ENCODE measurements at regions not wholly inside any gene's neighbourhood (a gene's known extent, or its start where the extent isn't known, plus 50 kb on each side); places are given as distances from the start of the nearest gene placed in this dataset.
A peak's percentile ranks its signal among the peaks of the same experiment; 100 is the strongest.

GRCh38 chr1:198809247-198809646, 170.4 kb downstream of the PTPRC start:
- no peaks in the 10 kb centered on the region for H3K36me3 Mint-ChIP-seq
- H3K4me1 Mint-ChIP-seq, result no peaks in the 10 kb centered on the region
- no peak overlapping the region for H3K27ac Mint-ChIP-seq
- ATAC-seq (ENCODE audit: low read depth) (no peak), DNase-seq (ENCODE audit: low spot score in 2 of 2) (no peak)
- H3K9me3 Mint-ChIP-seq, result peaks cover 3% of the 10 kb centered on the region
- peaks cover 7% of the 10 kb centered on the region for H3K27me3 Mint-ChIP-seq
- H3K4me3 Mint-ChIP-seq, result no peak overlapping the region

GRCh38 chr1:198811449-198811848, 172.6 kb downstream of the PTPRC start:
- Mint-ChIP-seq H3K9me3 (peaks cover 12% of the 10 kb centered on the region), H3K4me3 (no peak overlapping the region), H3K27me3 (peaks cover 7% of the 10 kb centered on the region), H3K4me1 (no peaks in the 10 kb centered on the region), H3K36me3 (peaks cover 2% of the 10 kb centered on the region), H3K27ac (no peak overlapping the region)
- DNase-seq (ENCODE audit: low spot score in 2 of 2) (no peak), ATAC-seq (ENCODE audit: low read depth) (no peak)

- Mint-ChIP-seq H3K4me3 (no peak overlapping the region), H3K4me1 (no peaks in the 10 kb centered on the region), H3K27me3 (peaks cover 7% of the 10 kb centered on the region), H3K9me3 (no peaks in the 10 kb centered on the region), H3K27ac (no peak overlapping the region), H3K36me3 (no peaks in the 10 kb centered on the region)
- DNase-seq (ENCODE audit: low spot score in 2 of 2), result no peak
- ATAC-seq (ENCODE audit: low read depth), result no peak
Measured at GRCh38 chr1:198823626-198824025, 184.8 kb downstream of the PTPRC start.

GRCh38 chr1:198825254-198825653, 186.4 kb downstream of the PTPRC start:
- H3K4me3 Mint-ChIP-seq, result no peak overlapping the region
- no peak overlapping the region for H3K27ac Mint-ChIP-seq
- ATAC-seq (ENCODE audit: low read depth), result no peak
- H3K4me1 Mint-ChIP-seq, result no peaks in the 10 kb centered on the region
- H3K27me3 Mint-ChIP-seq, result peaks cover 7% of the 10 kb centered on the region
- no peak for DNase-seq (ENCODE audit: low spot score in 2 of 2)
- H3K36me3 Mint-ChIP-seq, result no peaks in the 10 kb centered on the region
- no peaks in the 10 kb centered on the region for H3K9me3 Mint-ChIP-seq

- Mint-ChIP-seq H3K36me3 (no peaks in the 10 kb centered on the region), H3K9me3 (no peaks in the 10 kb centered on the region), H3K4me3 (no peak overlapping the region), H3K4me1 (peaks cover 2% of the 10 kb centered on the region), H3K27me3 (peaks cover 8% of the 10 kb centered on the region), H3K27ac (no peak overlapping the region)
- DNase-seq (ENCODE audit: low spot score in 2 of 2) (no peak), ATAC-seq (ENCODE audit: low read depth) (no peak)
Measured at GRCh38 chr1:198829356-198829755, 190.5 kb downstream of the PTPRC start.

GRCh38 chr1:198829944-198830343, 191.1 kb downstream of the PTPRC start:
- H3K4me3 Mint-ChIP-seq, result no peak overlapping the region
- ATAC-seq (ENCODE audit: low read depth) (no peak), DNase-seq (ENCODE audit: low spot score in 2 of 2) (no peak)
- H3K4me1 Mint-ChIP-seq, result peaks cover 2% of the 10 kb centered on the region
- peaks cover 7% of the 10 kb centered on the region for H3K27me3 Mint-ChIP-seq
- no peaks in the 10 kb centered on the region for H3K9me3 Mint-ChIP-seq
- no peaks in the 10 kb centered on the region for H3K36me3 Mint-ChIP-seq
- no peak overlapping the region for H3K27ac Mint-ChIP-seq

GRCh38 chr1:198830412-198830811, 191.6 kb downstream of the PTPRC start:
- Mint-ChIP-seq H3K4me3 (no peak overlapping the region), H3K27ac (no peak overlapping the region), H3K4me1 (peaks cover 2% of the 10 kb centered on the region), H3K36me3 (no peaks in the 10 kb centered on the region), H3K9me3 (no peaks in the 10 kb centered on the region), H3K27me3 (peaks cover 9% of the 10 kb centered on the region)
- DNase-seq (ENCODE audit: low spot score in 2 of 2) (no peak), ATAC-seq (ENCODE audit: low read depth) (no peak)

- no peaks in the 10 kb centered on the region for H3K9me3 Mint-ChIP-seq
- H3K36me3 Mint-ChIP-seq, result no peaks in the 10 kb centered on the region
- no peak overlapping the region for H3K27ac Mint-ChIP-seq
- DNase-seq (ENCODE audit: low spot score in 2 of 2), result no peak
- ATAC-seq (ENCODE audit: low read depth), result no peak
- H3K4me3 Mint-ChIP-seq, result no peak overlapping the region
- H3K27me3 Mint-ChIP-seq, result peaks cover 5% of the 10 kb centered on the region
- H3K4me1 Mint-ChIP-seq, result peaks cover 2% of the 10 kb centered on the region
Measured at GRCh38 chr1:198833706-198834503, 195.1 kb downstream of the PTPRC start.

- H3K27ac Mint-ChIP-seq, result no peak overlapping the region
- peaks cover 3% of the 10 kb centered on the region for H3K4me1 Mint-ChIP-seq
- H3K9me3 Mint-ChIP-seq, result no peaks in the 10 kb centered on the region
- peaks cover 5% of the 10 kb centered on the region for H3K27me3 Mint-ChIP-seq
- peak; percentile 27 for ATAC-seq (ENCODE audit: low read depth)
- H3K36me3 Mint-ChIP-seq, result no peaks in the 10 kb centered on the region
- no peak overlapping the region for H3K4me3 Mint-ChIP-seq
- no peak for DNase-seq (ENCODE audit: low spot score in 2 of 2)
Measured at GRCh38 chr1:198837278-198838021, 198.6 kb downstream of the PTPRC start.

GRCh38 chr1:198838022-198838342, 199.1 kb downstream of the PTPRC start:
- H3K4me1 Mint-ChIP-seq, result peaks cover 3% of the 10 kb centered on the region

GRCh38 chr1:198841477-198841876, 202.6 kb downstream of the PTPRC start:
- peaks cover 3% of the 10 kb centered on the region for H3K4me1 Mint-ChIP-seq
- DNase-seq (ENCODE audit: low spot score in 2 of 2), result no peak

More at GRCh38 chr1:198838022-198838342, 199.1 kb downstream of the PTPRC start:
- Mint-ChIP-seq H3K27ac (no peak overlapping the region), H3K9me3 (no peaks in the 10 kb centered on the region), H3K4me3 (no peak overlapping the region), H3K27me3 (peaks cover 5% of the 10 kb centered on the region), H3K36me3 (no peaks in the 10 kb centered on the region)
- ATAC-seq (ENCODE audit: low read depth) (no peak), DNase-seq (ENCODE audit: low spot score in 2 of 2) (no peak)

GRCh38 chr1:198842686-198843085, 203.8 kb downstream of the PTPRC start:
- DNase-seq (ENCODE audit: low spot score in 2 of 2), result no peak
- ATAC-seq (ENCODE audit: low read depth), result no peak
- Mint-ChIP-seq H3K27ac (no peak overlapping the region), H3K36me3 (no peaks in the 10 kb centered on the region), H3K9me3 (no peaks in the 10 kb centered on the region), H3K27me3 (no peaks in the 10 kb centered on the region), H3K4me3 (no peak overlapping the region), H3K4me1 (peaks cover 3% of the 10 kb centered on the region)

More at GRCh38 chr1:198841477-198841876, 202.6 kb downstream of the PTPRC start:
- ATAC-seq (ENCODE audit: low read depth), result no peak
- no peak overlapping the region for H3K4me3 Mint-ChIP-seq
- no peaks in the 10 kb centered on the region for H3K27me3 Mint-ChIP-seq
- no peaks in the 10 kb centered on the region for H3K36me3 Mint-ChIP-seq
- no peaks in the 10 kb centered on the region for H3K9me3 Mint-ChIP-seq
- H3K27ac Mint-ChIP-seq, result no peak overlapping the region

GRCh38 chr1:198845271-198845670, 206.4 kb downstream of the PTPRC start:
- Mint-ChIP-seq H3K27me3 (no peaks in the 10 kb centered on the region), H3K27ac (no peak overlapping the region), H3K36me3 (no peaks in the 10 kb centered on the region), H3K9me3 (no peaks in the 10 kb centered on the region), H3K4me1 (peaks cover 3% of the 10 kb centered on the region), H3K4me3 (no peak overlapping the region)
- ATAC-seq (ENCODE audit: low read depth) (no peak), DNase-seq (ENCODE audit: low spot score in 2 of 2) (no peak)

GRCh38 chr1:198845851-198846250, 207.0 kb downstream of the PTPRC start:
- DNase-seq (ENCODE audit: low spot score in 2 of 2), result no peak
- H3K4me1 Mint-ChIP-seq, result peaks cover 3% of the 10 kb centered on the region
- no peak overlapping the region for H3K4me3 Mint-ChIP-seq

More at GRCh38 chr1:198845851-198846250, 207.0 kb downstream of the PTPRC start:
- Mint-ChIP-seq H3K27me3 (no peaks in the 10 kb centered on the region), H3K36me3 (no peaks in the 10 kb centered on the region), H3K27ac (no peak overlapping the region), H3K9me3 (no peaks in the 10 kb centered on the region)
- ATAC-seq (ENCODE audit: low read depth), result no peak

All from memory B cell (primary cell).